ENCODE measurements at regions not wholly inside any gene's neighbourhood (a gene's known extent, or its start where the extent isn't known, plus 50 kb on each side); places are given as distances from the start of the nearest gene placed in this dataset.

- no peak for DNase-seq
Observed at GRCh38 chr2:19538411-19538963, 180.1 kb upstream of the OSR1 start.

- DNase-seq, result no peak
Observed at GRCh38 chr2:19536136-19536535, 177.7 kb upstream of the OSR1 start.

DNA sequence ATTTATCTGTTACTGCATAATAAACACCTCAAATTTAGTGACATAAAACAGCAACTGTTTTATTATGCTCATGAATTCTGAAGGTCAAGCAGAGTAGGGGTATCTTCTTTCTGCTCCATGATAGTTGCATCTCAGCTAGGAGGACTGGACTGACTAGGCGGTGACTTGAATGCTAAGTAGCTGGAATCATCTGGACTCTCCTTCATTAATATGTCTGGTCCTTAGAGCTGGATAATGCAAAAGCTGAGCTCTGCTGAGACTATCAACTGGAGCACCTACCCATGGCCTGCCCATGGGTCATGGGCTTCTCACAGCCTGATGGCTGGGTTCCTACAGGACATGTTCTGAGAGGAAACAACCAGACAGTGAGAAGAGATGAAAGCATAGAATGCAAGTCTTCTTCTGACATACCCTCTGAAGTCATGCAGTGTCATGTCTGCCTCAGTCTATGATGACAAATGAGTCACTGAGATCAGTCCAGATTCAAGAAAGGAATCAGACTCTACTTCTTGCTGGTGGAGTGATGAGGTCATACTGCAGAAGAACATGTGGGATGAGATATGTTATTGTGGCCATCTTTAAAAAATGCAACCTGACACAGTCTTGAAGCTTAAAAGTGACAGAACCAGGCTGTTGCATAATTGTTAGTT, 174.2 kb upstream of the OSR1 start:
- DNase-seq, result no peak

GRCh38 chr2:19529677-19530076, 171.3 kb upstream of the OSR1 start:
- DNase-seq, result no peak

DNA sequence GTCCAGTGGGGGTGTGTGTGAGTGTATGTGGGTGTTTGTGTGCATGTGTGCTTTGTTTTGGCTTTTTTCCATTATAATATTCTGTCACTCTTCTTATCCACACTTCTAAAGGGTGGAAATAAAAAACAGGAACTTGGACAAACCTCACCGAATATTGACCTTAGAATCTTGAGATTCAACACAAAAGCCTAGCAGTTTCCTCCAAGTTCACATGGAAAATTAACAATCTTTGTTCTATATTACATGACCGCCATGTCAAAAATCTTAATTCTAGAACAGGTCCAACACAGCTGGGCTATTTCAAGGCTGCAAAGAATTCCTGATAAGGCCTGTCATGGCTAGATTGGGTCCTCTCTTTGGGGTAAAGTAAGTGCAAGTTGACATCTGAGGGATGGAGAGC, 169.3 kb upstream of the OSR1 start:
- DNase-seq, result no peak

DNA sequence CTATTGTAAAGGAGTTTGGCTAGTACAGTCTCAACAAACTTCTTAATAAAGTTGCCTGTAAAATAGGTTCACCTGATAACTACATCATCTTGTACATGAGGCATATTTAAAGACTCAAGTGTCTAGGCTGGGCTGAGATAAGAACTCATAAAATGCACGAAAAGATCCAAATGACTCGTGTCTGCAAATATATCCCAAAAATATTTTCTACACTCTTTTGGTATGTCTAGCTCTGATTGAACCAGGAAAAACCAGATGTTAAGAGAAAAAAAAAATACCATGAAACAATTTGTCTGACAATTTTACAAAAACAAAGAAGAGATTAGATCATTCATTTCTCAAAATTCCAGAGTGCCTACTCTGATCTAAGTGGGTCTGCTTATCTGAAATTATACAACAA, 166.9 kb upstream of the OSR1 start:
- no peak for DNase-seq

- no peak for DNase-seq
Observed at GRCh38 chr2:19519045-19519444, 160.6 kb upstream of the OSR1 start.

GRCh38 chr2:19507137-19507536, 148.7 kb upstream of the OSR1 start:
- no peak for DNase-seq

DNA sequence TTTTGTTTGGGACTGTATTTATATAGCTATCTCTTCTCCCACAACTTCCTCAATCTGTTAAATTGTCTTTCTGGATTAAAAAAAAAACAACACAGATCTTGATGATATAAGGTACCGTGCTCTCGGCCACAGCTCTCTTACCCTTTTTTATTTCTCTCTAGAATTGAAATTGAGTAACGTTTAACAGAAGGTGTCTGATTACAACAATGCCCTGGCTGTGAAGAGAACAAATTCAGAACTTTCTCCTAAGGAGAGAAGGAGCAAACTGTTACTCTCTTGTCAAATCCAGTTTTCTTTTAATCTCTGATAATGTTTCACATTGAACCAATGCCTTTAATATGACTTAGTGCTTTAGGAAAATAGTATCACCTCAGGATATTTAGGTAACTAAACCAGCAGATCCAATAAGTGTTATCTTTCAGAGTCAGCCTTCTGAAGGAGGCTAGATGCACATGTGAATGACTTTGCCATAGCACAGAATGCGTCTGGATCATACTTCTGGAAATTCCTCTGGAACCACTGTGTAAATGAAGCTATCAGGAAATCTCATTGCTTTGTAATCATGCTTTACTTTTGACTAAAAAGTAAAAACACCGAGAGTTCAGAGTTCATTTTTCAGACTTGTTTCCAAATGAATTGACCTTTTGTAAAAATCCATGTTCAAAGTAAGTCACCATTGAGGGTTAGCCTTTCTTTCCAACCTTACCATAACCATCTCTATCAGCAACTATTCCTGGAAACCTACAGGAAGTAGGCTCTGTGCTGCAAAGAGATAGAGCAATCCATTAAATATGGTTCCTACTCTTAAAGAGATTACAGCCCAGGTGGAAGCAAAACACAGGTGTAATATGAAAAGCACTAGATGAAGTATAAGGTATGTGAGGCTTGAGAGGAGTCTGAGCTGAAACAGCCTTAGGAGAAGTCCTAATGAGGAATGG, 147.0 kb upstream of the OSR1 start:
- DNase-seq, result no peak

GRCh38 chr2:19504400-19505198, 146.2 kb upstream of the OSR1 start:
- DNase-seq, result no peak

DNA sequence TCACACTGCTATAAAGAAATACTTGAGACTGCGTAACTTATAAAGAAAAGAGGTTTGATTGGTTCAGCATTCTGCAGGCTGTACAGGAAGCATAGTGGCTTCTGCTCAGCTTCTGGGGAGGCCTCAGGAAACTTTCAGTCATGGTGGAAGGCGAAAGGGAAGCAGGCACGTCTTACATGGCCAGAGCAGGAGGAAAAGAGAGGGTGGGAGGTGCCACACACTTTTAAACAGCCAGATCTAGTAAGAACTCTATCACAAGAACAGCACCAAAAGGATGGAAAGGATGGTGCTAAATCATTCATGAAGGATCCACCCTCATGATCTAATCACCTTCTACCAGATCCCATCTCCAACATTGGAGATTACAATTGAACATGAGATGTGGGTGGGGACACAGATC, 145.5 kb upstream of the OSR1 start:
- no peak for DNase-seq

GRCh38 chr2:19503406-19503805, 145.0 kb upstream of the OSR1 start:
- DNase-seq, result no peak

GRCh38 chr2:19500126-19500525, 141.7 kb upstream of the OSR1 start:
- DNase-seq, result no peak

GRCh38 chr2:19496646-19497045, 138.2 kb upstream of the OSR1 start:
- DNase-seq, result no peak

- DNase-seq, result no peak
Observed at GRCh38 chr2:19494241-19494640, 135.8 kb upstream of the OSR1 start.

DNA sequence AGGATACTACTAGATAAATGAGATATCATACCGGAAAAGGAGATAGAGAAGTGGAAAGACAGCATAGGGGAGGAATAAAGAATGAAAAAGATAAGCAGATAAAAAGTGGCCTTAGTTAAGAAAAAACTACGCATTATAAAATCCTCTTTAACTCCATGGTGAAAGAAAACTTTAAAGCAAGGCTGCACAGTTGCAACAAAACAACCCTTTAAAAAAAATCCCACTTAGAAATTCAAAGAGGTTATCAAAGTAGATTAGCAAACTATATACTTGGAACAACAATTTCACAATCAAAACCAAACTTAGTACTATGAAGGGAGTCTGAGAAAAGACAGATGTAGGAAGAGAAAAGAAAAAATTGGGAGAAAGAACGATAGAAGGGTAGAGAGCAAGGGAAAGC, 133.4 kb upstream of the OSR1 start:
- DNase-seq, result no peak

GRCh38 chr2:19490846-19491435, 132.5 kb upstream of the OSR1 start:
- DNase-seq, result no peak

DNA sequence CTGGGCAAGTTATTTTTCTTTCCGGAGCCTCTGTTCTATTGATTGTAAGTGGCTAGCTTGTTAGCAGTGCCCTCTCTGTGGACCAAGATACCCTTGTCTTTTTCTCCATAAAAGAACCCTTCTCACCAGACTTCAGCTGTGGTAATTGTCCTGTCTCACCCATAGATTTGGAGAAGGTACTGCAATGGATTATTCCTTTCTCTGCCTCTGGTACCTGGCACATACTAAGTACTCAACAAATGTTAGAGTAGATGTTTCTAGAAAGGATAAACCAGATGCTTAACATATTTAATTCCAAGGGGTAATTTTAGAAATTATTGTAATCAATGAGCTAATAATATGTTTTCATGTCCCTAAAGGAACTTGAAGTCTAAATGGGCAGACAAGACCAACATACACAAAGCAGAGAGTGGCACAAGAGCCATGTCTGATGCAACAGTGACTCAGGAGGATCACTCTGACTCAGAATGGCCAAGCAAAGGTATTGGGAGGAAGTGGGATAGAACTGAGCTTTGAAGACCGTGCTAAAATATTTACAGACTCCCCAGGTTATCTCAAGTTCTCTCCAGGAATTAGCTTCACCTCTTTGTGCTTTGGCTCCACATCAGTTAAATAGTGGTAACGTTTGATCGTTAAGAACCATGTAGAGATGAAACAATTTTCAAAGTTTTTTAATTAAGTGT, 129.7 kb upstream of the OSR1 start:
- DNase-seq, result no peak

DNA sequence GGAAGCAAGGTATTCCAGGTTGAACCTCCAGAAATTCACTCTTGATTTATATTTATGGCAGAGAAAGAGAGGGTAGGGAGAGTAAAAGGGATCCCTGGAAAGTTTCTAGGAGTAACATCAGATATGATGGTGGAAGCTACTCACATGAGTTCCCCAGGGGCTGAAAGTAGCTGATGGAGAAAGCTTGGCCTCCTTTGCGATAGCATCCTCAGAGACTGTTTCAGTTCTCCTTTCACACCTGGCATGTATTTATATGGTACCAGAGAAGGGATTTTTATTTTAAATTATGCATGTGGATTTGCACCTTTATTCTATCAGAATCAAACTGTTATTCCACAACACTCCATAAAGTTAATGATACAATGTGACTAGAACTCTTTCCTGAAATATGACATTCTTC, 126.3 kb upstream of the OSR1 start:
- no peak for DNase-seq

- no peak for DNase-seq
Observed at GRCh38 chr2:19480673-19481072, 122.2 kb upstream of the OSR1 start.

DNA sequence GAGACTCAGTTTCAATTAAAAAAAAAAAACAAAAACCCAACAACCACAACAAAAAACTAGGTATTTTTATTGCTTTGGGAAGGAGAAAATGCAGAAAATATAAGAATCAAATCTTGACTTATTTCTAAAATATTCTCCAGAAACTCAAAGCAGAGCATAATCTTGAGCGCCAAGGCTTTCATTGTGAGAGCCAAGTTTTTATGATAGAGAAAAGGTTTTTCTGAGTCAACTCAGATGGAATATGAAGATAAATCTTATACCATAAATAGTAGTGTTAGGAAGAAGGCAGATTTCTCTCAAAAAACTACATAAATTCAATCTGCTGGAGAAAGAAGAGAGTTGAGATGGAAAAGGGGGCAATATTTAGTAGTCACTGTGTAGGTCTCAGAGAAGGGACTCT, 121.2 kb upstream of the OSR1 start:
- no peak for DNase-seq

- no peak for DNase-seq
Observed at GRCh38 chr2:19478409-19478808, 120.0 kb upstream of the OSR1 start.
